NCI-H446 treated with DMSO at 0.1 percent for 48 hours (cell line): ENCODE measurements at regions not wholly inside any gene's neighbourhood (a gene's known extent, or its start where the extent isn't known, plus 50 kb on each side); places are given as distances from the start of the nearest gene placed in this dataset.

Experiments
- DNase-seq: peaks from one replicate; lab custom pipeline; 2025; lab: John Stamatoyannopoulos, UW

GRCh38 chr9:108234811-108235210 is 621.0 kb downstream of the ACTL7B start:
- no peak for DNase-seq

DNA sequence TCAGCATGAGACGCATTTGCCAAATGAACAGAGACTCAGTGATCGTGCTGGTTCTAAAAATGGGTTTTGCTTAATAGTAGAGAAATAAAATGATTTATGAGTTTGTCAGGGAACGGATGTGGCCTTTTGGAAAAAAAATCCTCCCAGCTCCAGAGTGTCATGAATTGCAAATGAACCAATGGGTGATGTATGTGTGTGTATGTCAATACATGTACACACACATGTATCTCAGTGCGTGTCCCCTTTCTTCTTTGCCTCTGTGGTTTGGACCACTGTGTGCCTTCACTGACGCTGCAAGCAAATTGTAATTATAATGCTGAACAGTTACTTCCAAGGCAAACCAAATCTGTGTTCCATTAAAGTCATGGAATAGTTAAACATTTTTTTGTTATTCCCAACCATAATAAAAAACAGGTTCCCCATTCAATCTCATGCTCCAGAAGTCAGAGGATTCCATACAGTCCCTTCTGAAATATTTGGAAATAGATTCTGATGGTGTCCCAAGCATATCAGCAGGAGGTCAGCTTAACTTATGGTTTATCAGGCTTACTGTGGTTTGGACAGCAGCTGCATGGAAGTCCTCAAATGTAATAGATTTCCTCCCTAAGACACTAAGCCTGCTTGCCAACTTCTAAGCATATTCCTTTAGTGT is 630.5 kb downstream of the ACTL7B start:
- DNase-seq: no peak

- no peak for DNase-seq
Observed at GRCh38 chr9:108224716-108225115, 631.1 kb downstream of the ACTL7B start.

DNA sequence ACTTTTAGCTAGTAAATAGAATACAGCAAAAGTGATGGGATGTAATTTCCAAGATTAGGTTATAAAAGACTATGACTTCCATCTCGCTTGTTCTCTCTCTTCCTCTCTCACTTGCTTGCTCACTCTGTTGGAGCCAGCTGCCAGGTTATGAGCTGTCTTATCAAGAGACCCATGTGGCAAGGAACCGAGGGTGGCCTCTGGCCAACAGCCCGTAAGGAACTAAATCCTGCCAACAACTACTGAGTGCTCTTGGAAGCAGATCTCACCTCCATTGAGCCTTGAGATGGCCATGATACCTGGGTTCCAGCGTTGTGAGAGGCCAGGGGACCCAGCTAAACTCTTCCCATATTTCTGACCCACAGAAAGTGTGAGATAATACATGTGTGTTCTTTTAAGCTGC is 636.1 kb downstream of the ACTL7B start:
- DNase-seq: no peak

DNA sequence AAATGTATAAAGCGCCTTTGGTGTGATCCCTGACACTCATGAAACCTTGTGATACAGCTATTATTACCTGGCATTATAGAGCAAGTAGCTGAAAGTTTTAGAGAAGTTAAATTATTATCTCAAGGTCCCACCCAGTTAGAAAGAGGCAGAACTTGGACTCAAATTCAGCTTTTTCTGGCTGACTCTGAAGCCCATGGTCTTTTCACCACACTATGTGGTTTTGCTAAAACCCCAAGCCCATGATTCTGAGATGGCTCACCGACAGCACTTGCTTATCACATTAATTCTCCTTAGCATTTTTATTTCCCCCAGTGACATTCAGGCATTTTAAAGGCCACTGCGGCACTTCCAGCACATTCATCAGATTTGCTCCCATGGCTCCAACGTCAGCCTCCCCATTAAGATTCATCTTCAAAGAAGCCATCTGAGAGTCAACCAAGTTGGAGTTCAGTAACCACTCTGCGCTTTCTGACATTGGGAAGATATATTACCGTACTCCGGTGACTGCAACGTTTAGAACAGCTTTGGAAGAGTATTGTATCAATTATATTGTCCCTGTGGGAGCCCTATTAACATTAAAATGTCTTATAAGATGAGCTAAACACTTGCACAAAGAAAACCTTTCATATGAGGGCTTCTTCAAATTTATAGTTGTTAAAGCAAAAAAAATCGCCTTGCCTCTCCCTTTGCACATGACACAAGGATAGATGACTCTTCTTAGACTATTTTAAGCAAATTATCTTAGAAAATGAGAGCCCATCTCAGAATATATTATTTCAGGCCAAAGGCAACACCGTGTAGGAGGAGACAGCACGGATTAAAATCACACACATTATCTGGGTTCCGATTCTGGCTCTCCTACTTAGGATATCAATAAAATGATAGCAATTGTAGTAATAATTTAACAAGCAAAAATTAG is 638.1 kb downstream of the ACTL7B start:
- DNase-seq: no peak

DNA sequence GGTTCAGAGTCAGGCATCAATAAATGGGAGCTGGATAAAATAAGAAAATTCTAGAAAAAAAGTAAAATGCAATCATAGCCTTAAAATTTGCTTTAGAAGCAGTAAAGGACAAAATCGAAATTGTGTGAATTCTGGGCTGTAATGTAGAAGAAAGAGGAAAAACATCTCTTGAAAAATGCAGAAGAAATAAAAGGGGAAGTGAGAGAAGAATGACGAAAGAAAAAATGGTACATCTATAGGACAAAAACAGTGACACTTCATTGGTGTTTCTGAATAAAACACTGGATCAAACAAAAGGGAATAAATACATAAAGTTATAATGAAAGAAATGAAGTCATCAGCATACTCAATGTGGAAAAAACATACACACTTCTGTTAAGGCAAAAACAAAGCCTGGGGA is 642.3 kb downstream of the ACTL7B start:
- no peak for DNase-seq

GRCh38 chr9:108212184-108212583 is 643.6 kb downstream of the ACTL7B start:
- DNase-seq: no peak

- DNase-seq: no peak
Observed at GRCh38 chr9:108211411-108211955, 644.3 kb downstream of the ACTL7B start.

DNA sequence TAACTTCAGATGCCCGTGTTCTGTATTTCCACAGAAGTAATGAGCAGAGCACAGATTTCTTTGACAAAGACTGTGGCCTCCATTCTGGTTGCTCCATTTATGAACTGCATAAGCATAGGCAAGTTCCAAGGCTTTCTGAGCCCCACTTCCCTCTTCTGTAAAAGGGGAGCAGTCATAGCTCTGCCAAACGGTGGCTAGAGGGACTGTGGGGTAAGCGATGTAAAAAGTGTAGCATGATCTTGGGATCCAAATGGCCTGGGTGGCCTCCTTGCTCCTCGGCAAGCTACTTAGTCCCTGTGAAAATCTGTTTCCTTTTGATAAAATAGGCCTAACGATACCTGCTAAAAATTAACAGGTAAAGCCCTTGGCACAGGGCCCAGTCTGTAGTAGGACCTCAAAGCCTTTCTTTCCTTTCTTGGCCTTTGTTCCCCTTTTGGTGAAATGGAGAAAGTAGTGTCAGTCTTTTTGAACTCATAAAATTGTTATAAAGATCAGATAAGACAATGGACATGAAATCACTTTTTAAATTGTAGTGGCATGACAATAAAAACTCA is 646.6 kb downstream of the ACTL7B start:
- DNase-seq: no peak

DNA sequence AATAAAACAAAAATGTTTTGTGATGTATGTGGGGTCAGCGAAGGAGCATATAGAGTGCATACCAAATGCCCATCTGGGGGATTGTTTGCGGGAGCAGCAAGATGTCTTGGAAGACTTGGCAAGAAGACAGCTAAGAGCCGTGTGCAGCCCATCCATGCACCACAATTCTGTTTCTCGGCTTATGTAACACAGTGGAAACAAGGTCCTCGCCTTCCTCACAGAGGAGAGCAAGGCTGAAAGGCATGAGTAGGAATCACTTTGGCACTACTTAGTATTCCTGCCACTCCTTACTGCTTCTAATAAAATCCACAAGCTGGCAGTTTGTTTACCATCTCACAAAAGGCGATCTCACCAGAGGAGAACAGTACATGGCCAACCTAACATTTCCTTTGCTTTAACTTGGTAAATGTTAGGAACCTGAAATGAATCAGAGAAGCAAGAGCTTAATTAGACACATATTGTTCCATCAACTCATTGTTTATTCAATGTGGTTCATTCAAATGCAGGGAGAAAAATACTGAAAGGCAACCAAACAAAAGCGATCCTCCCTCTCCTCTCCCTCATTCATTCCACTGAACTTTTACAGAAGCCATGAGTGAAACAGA is 648.1 kb downstream of the ACTL7B start:
- no peak for DNase-seq

DNA sequence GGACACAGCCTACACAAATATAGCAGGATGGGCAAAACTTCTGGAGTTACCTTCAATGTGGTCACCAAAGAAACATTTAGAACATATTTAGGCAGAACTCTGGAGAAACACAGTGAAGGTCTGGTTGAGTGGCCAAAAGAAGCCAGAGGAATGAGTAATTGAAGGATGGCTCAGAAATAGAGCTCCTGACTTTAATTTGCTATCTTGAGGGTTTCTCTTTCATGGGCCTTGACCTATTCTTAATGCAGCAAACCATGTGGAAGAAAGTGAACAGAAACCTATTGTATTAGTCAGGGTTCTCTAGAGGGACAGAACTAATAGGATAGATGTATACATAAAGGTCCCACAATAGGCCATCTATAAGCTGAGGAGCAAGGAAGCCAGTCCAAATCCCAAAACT is 650.5 kb downstream of the ACTL7B start:
- DNase-seq: no peak

- no peak for DNase-seq
Observed at GRCh38 chr9:108197899-108198298, 657.9 kb downstream of the ACTL7B start.

DNA sequence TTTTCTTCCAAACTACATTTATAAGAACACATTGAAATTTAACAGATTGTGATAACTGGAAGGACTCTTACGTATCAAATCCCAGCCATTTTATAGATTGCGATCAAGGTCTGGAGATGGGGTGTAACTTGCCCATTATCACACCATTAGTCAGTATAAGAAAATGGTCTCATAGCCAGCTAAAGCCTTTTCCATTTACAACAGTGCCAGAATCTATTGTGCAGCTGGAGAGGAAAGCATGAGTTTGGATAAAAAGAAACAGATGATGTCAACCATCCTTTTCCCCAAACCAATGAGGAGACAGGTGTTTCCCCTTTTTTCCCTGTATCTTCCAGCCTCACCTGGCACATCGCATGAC is 658.8 kb downstream of the ACTL7B start:
- no peak for DNase-seq

GRCh38 chr9:108196332-108197007 is 659.3 kb downstream of the ACTL7B start:
- DNase-seq: no peak

- no peak for DNase-seq
Observed at GRCh38 chr9:108194154-108194553, 661.6 kb downstream of the ACTL7B start.

DNA sequence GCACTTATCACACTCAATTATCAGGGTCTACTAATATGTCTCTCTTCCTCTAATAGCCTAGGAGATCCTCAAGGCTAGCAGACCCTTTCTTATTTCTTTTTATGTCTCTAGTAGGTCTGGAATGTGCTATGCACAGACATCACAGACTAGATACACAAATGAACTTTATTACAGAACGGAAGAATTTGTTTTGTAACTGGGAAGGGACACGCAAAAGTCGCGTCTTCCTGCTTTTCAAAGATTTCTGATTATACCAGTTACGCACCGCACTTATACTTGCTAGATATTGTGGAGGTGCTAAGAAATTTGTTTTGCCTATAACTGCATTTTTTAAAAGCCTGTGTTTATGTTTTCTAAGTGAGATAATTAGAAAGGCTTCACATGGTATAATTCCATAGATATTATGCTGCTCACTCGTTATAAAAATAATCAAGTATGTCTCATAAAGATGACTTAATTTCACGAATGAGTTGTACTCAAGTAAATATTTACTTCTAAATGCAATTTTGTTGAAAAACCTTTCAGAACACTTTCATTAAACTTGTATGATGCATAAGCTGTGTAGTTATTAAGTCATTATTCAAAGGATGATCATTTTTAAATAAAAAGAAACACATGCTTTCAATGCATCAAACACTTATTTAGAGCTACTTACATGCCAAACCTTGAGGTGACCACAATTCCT is 662.6 kb downstream of the ACTL7B start:
- no peak for DNase-seq

GRCh38 chr9:108191065-108191464 is 664.7 kb downstream of the ACTL7B start:
- DNase-seq: no peak

DNA sequence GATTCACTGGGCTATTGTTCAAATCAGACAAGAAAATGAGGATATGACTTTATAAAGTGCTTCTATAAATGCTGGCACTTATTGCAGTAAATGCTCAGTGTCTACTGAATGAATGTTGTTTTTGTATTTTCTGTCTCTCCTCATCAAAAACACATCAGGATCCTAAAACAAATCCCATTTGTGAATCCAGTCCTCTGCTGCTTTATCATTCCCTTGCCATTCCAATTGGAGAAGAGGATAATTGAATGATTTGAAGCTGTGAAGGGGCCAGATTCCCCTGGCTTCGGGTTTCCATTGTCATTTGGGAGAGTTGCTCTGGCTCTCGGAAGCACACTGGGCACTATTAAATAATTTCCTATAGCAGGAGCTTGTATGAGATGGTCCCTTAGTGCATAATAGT is 666.8 kb downstream of the ACTL7B start:
- no peak for DNase-seq

DNA sequence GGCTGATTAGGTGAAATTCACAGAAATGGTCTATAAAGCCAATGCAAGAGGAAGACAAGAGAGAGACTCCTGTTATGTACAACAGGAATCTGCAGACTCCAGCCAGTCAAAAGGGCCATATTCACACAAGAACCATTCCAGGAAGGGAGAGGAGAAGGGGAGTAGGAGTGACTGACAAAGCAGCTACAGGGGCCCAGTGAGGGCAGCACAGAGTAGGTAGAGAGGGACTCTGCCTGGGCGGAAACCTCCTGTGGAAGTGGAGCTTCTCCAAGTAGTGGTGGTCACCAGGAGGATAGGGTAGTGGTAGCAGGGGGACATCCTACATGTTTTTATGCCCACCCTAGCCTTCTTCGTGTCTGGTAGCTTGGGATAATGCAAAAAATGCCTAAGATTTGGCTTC is 667.3 kb downstream of the ACTL7B start:
- DNase-seq: no peak

DNA sequence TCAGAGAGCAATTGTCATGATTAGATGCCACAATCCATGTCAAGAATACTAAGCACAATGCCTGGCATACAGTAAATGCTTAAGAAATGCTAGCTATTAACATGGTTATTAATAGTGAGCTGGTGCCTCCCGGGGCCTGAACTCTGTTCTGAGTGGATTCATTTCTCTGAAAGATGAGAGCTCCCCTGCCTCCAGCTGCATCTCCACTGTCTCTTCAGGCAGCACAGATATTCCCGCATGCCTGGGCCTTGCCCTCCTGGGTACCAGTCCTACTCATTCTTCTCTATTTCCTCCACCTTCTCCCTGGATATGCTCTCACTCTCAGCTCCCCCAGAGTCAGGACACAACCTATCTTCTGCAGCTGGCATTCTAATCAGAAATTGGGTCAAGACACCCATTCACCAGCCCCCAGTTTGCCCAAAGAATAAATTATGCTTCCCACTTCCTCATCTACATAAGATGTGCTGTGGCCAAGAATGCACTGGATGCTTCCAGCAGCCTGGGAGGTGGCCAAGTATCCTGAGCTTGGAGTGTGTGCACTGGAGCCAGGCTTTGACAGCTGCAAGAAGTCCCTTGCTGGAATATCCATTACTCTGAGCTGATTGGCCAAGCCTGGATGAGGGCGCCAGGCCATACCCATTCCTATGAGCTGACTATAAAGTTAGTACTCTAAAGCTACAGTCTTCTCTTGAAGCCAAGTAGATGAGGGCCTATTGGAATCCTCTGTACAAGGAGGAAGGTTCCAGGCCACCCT is 669.0 kb downstream of the ACTL7B start:
- DNase-seq: no peak

DNA sequence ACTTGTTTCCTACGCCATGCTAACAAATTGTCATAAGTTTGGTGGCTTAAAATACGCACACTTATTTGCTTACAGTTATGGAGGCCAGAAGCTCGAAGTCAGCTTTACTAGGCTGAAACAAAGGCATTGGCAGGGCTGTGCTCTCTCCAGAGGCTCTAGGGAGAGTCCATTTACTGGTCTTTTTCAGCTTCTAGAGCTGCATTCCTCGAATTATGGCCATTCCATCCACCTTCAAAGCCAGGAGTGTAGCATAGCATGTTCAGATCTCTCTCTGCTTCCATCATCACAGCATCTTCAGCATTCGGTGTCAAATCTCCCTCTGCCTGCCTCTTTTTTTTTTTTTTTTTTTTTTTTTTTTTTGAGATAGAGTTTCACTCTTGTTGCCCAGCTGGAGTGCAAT is 670.2 kb downstream of the ACTL7B start:
- DNase-seq: no peak
